Thyroid gland (tissue), 4 donors: ENCODE measurements at regions not wholly inside any gene's neighbourhood (a gene's known extent, or its start where the extent isn't known, plus 50 kb on each side); places are given as distances from the start of the nearest gene placed in this dataset.

Source experiments
- DNase-seq, 2 donors: peaks; one replicate each; pipeline ENCODE4 v3.0.0-alpha.2; 2019
- H3K27ac ChIP-seq, 3 donors: fragments of 200-600 bp; sonication (generic); 1 replicate in 2 of 3; 2 replicates in 1 of 3; pipeline ENCODE4 v1.5.1; 2016 to 2019; ENCODE audit warnings: mild to moderate bottlenecking in 1 of 3, moderate library complexity in 1 of 3
- H3K27me3 ChIP-seq: fragments of 200-600 bp; sonication (generic); one replicate; pipeline ENCODE4 v1.5.1; 2019
- H3K36me3 ChIP-seq, 2 donors: fragments of 200-600 bp; sonication (generic); one replicate each; pipeline ENCODE4 v1.5.1; 2016 to 2019
- H3K4me1 ChIP-seq, 2 donors: fragments of 200-600 bp; sonication (generic); one replicate each; pipeline ENCODE4 v1.5.1; 2017 to 2019
- H3K4me3 ChIP-seq, 3 donors: fragments of 200-600 bp; sonication (generic); replicated peaks in 1 of 3; 1 replicate in 2 of 3; 2 replicates in 1 of 3; pipeline ENCODE4 v1.5.1; 2016; ENCODE audit warnings: mild to moderate bottlenecking in 1 of 3
- H3K9me3 ChIP-seq: fragments of 200-600 bp; sonication (generic); one replicate; pipeline ENCODE4 v1.5.1; 2017
- POLR2A ChIP-seq, 2 donors: fragments of 450-650 bp; IDR thresholded peaks; one replicate each; pipeline ENCODE4 v1.6.1; 2017; ENCODE audit warnings: antibody characterized with exemption in 2 of 2, mild to moderate bottlenecking in 2 of 2, moderate library complexity in 1 of 2
- WGBS, 2 donors: methylation state at CpG; one replicate each; pipeline ENCODE4 v1.1.5; 2017; 5-methylcytosine and 5-hydroxymethylcytosine counted together
- intact Hi-C: fragments of 100-400 bp; cut with DNase I; formaldehyde crosslinking; loops from one replicate; pipeline ENCODE4 v1.15.1; 2023
- TF ChIP-seq, protein P1 (sequence below), 6 experiments: fragments of 200-600 bp in 3 of 6; fragments of 450-650 bp in 3 of 6; sonication (generic) in 3 of 6; IDR thresholded peaks; one replicate each; pipeline ENCODE4 v1.5.1; 2016 to 2019; ENCODE audit warnings: antibody characterized with exemption in 6 of 6, mild to moderate bottlenecking in 2 of 6, inconsistent platforms in 1 of 6, moderate library complexity in 1 of 6

GRCh38 chr11:121367001-121367843 is 74.7 kb downstream of the SC5D start:
- TF ChIP-seq POLR2A (IDR thresholded peaks at IDR 0.05), result no peak
- TF ChIP-seq, protein P1, sequence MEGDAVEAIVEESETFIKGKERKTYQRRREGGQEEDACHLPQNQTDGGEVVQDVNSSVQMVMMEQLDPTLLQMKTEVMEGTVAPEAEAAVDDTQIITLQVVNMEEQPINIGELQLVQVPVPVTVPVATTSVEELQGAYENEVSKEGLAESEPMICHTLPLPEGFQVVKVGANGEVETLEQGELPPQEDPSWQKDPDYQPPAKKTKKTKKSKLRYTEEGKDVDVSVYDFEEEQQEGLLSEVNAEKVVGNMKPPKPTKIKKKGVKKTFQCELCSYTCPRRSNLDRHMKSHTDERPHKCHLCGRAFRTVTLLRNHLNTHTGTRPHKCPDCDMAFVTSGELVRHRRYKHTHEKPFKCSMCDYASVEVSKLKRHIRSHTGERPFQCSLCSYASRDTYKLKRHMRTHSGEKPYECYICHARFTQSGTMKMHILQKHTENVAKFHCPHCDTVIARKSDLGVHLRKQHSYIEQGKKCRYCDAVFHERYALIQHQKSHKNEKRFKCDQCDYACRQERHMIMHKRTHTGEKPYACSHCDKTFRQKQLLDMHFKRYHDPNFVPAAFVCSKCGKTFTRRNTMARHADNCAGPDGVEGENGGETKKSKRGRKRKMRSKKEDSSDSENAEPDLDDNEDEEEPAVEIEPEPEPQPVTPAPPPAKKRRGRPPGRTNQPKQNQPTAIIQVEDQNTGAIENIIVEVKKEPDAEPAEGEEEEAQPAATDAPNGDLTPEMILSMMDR (IDR thresholded peaks at IDR 0.05), result peak in 1 of 6 experiments; percentile 6
- WGBS, 2 donors, result 11 to 20% methylated on average over 8 of the region's 8 CpGs
- Histone ChIP-seq H3K4me3 (no peak overlapping the region), H3K27ac (peak overlapping the region in 1 of 3 donors; percentile 4), H3K27me3 (no peaks in the 10 kb centered on the region), H3K4me1 (peaks cover 19 to 31% of the 10 kb centered on the region in 2 donors), H3K36me3 (no peaks in the 10 kb centered on the region), H3K9me3 (no peaks in the 10 kb centered on the region)
- intact Hi-C loops, result no loop called here
- peak; percentile 81 to 85 for DNase-seq

GRCh38 chr11:121367844-121368225 is 75.3 kb downstream of the SC5D start:
- H3K4me1 ChIP-seq, result peaks cover 19 to 31% of the 10 kb centered on the region in 2 donors
- WGBS, 2 donors, result 67 to 76% methylated on average over 2 of the region's 2 CpGs
- H3K4me3 ChIP-seq, result no peak overlapping the region
- no peaks in the 10 kb centered on the region for H3K36me3 ChIP-seq
- TF ChIP-seq POLR2A (IDR thresholded peaks at IDR 0.05), result no peak
- TF ChIP-seq, protein P1 (IDR thresholded peaks at IDR 0.05), result no peak
- DNase-seq, result no peak
- no peaks in the 10 kb centered on the region for H3K27me3 ChIP-seq
- intact Hi-C loops, result no loop called here
- H3K27ac ChIP-seq, result no peak overlapping the region
- no peaks in the 10 kb centered on the region for H3K9me3 ChIP-seq

GRCh38 chr11:121368364-121369240 is 76.0 kb downstream of the SC5D start:
- Histone ChIP-seq H3K27me3 (no peaks in the 10 kb centered on the region), H3K4me3 (no peak overlapping the region), H3K9me3 (no peaks in the 10 kb centered on the region), H3K27ac (no peak overlapping the region), H3K4me1 (peaks cover 19 to 31% of the 10 kb centered on the region in 2 donors), H3K36me3 (no peaks in the 10 kb centered on the region)
- TF ChIP-seq POLR2A (IDR thresholded peaks at IDR 0.05), result no peak
- TF ChIP-seq, protein P1 (IDR thresholded peaks at IDR 0.05), result no peak
- no peak for DNase-seq
- whole genome bisulfite sequencing, 2 donors, result 58 to 61% methylated on average over 8 of the region's 8 CpGs
- intact Hi-C loops, result no loop called here

- Histone ChIP-seq H3K4me1 (peaks cover 19 to 31% of the 10 kb centered on the region in 2 donors), H3K27me3 (no peaks in the 10 kb centered on the region), H3K4me3 (no peak overlapping the region), H3K36me3 (no peaks in the 10 kb centered on the region), H3K27ac (no peak overlapping the region), H3K9me3 (no peaks in the 10 kb centered on the region)
- TF ChIP-seq, protein P1 (IDR thresholded peaks at IDR 0.05), result no peak
- TF ChIP-seq POLR2A (IDR thresholded peaks at IDR 0.05), result no peak
- WGBS, 2 donors, result 83 to 91% methylated on average over 3 of the region's 3 CpGs
- intact Hi-C loops, result no loop called here
- DNase-seq, result no peak
Observed at GRCh38 chr11:121369366-121369765, 76.8 kb downstream of the SC5D start.
